ENCODE measurements at regions not wholly inside any gene's neighbourhood (a gene's known extent, or its start where the extent isn't known, plus 50 kb on each side); places are given as distances from the start of the nearest gene placed in this dataset.

- DNase-seq = no peak
Measured at GRCh38 chr4:146022541-146022940, 83.9 kb upstream of the ZNF827 start.

- DNase-seq = no peak
Measured at GRCh38 chr4:146018247-146018646, 79.6 kb upstream of the ZNF827 start.

GRCh38 chr4:146004730-146005129 lies 66.1 kb upstream of the ZNF827 start:
- DNase-seq = no peak

GRCh38 chr4:145988628-145989027 lies 50.0 kb upstream of the ZNF827 start:
- no peak for DNase-seq
